ENCODE measurements at regions not wholly inside any gene's neighbourhood (a gene's known extent, or its start where the extent isn't known, plus 50 kb on each side); places are given as distances from the start of the nearest gene placed in this dataset.

DNA sequence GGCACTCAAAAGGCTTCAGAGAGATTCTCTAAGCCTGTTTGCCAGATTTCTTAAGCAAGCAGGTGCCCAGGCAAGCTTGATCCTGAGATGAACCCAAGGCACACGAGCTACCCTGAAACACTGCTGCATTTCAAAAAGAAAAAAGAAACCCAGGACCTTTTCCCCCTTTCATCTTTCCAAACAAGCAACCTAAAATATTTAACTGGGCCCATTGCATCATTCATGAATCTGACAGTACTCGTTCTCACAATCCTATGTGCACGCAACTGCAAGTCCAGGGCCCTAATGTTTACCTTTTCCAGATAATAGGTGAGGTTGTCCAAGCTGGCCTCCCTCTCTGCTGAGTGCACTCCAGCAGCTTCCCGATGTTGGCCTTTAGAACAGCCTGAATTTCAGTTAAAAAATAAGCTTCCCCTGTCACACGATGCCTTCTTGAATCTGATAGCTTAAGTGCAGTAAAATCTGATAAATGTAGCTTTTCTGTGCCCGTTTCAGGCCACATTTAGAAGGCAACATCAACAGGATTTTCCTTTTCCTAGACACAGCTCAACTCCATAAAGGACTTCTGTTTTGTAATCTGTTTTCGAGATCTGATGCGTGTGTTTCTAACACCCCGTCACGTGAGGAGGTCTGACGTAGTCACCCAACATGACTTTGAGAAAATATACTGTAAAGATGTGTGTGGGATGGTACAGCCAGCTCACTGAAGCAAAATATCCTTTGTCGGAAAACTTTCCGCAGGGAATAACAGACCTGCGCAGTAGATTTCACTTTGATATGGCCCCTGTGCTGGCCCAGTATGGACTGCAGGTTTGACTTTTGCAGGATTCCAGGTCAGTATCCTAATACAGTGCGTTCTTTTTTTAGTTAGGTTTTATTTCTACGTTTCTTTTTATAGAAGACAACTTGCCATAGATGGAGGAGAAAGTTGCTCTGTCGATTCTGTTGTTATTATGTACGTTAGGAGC lies 55.1 kb upstream of the RASA2 start:
- TF ChIP-seq, protein P1, sequence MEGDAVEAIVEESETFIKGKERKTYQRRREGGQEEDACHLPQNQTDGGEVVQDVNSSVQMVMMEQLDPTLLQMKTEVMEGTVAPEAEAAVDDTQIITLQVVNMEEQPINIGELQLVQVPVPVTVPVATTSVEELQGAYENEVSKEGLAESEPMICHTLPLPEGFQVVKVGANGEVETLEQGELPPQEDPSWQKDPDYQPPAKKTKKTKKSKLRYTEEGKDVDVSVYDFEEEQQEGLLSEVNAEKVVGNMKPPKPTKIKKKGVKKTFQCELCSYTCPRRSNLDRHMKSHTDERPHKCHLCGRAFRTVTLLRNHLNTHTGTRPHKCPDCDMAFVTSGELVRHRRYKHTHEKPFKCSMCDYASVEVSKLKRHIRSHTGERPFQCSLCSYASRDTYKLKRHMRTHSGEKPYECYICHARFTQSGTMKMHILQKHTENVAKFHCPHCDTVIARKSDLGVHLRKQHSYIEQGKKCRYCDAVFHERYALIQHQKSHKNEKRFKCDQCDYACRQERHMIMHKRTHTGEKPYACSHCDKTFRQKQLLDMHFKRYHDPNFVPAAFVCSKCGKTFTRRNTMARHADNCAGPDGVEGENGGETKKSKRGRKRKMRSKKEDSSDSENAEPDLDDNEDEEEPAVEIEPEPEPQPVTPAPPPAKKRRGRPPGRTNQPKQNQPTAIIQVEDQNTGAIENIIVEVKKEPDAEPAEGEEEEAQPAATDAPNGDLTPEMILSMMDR (IDR thresholded peaks at IDR 0.05), result no peak
- no peak for TF ChIP-seq POLR2AphosphoS5 (IDR thresholded peaks at IDR 0.05; ENCODE audit: low read depth, low read length)
- TF ChIP-seq TCF7L2 (IDR thresholded peaks at IDR 0.05; ENCODE audit: low read depth, low read length), result no peak
- TF ChIP-seq, protein P2, sequence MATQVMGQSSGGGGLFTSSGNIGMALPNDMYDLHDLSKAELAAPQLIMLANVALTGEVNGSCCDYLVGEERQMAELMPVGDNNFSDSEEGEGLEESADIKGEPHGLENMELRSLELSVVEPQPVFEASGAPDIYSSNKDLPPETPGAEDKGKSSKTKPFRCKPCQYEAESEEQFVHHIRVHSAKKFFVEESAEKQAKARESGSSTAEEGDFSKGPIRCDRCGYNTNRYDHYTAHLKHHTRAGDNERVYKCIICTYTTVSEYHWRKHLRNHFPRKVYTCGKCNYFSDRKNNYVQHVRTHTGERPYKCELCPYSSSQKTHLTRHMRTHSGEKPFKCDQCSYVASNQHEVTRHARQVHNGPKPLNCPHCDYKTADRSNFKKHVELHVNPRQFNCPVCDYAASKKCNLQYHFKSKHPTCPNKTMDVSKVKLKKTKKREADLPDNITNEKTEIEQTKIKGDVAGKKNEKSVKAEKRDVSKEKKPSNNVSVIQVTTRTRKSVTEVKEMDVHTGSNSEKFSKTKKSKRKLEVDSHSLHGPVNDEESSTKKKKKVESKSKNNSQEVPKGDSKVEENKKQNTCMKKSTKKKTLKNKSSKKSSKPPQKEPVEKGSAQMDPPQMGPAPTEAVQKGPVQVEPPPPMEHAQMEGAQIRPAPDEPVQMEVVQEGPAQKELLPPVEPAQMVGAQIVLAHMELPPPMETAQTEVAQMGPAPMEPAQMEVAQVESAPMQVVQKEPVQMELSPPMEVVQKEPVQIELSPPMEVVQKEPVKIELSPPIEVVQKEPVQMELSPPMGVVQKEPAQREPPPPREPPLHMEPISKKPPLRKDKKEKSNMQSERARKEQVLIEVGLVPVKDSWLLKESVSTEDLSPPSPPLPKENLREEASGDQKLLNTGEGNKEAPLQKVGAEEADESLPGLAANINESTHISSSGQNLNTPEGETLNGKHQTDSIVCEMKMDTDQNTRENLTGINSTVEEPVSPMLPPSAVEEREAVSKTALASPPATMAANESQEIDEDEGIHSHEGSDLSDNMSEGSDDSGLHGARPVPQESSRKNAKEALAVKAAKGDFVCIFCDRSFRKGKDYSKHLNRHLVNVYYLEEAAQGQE (IDR thresholded peaks at IDR 0.05; ENCODE audit: insufficient read depth in 1 of 2, low read depth in 2 of 2, low read length in 1 of 2), result no peak
